DOHH2 (cell line): ENCODE measurements at regions not wholly inside any gene's neighbourhood (a gene's known extent, or its start where the extent isn't known, plus 50 kb on each side); places are given as distances from the start of the nearest gene placed in this dataset.

ENCODE experiments used
- H3F3A ChIP-seq: fragments of 200-600 bp; sonication (generic), shearing (Covaris generic); 2 replicates; pipeline ENCODE4 v1.6.0; 2016; ENCODE audit warnings: antibody characterized with exemption, mild to moderate bottlenecking; ENCODE audit not compliant: control insufficient read depth, insufficient read depth
- H3K27ac ChIP-seq: fragments of 200-600 bp; sonication (generic); 2 replicates; pipeline ENCODE4 v1.5.1; 2014; ENCODE audit warnings: low read depth, mild to moderate bottlenecking, low read length, moderate library complexity
- H3K27me3 ChIP-seq: fragments of 200-600 bp; sonication (generic); 2 replicates; pipeline ENCODE4 v1.6.1; 2014; ENCODE audit warnings: mild to moderate bottlenecking, low read length, mixed read lengths; ENCODE audit not compliant: control insufficient read depth
- H3K36me3 ChIP-seq: fragments of 200-600 bp; sonication (generic); 2 replicates; pipeline ENCODE4 v1.6.1; 2014; ENCODE audit warnings: mild to moderate bottlenecking, low read length, moderate library complexity, mixed read lengths; ENCODE audit not compliant: control insufficient read depth
- H3K4me1 ChIP-seq: fragments of 200-600 bp; sonication (generic); 2 replicates; pipeline ENCODE4 v1.6.1; 2014; ENCODE audit warnings: mild to moderate bottlenecking, low read length, mixed read lengths; ENCODE audit not compliant: control insufficient read depth
- H3K4me2 ChIP-seq: fragments of 200-600 bp; sonication (generic); 2 replicates; pipeline ENCODE4 v1.6.0; 2014; ENCODE audit warnings: mild to moderate bottlenecking, low read length, moderate library complexity
- H3K4me3 ChIP-seq: fragments of 200-600 bp; sonication (generic); 2 replicates; pipeline ENCODE4 v1.5.1; 2014; ENCODE audit warnings: mild to moderate bottlenecking, low read length, mixed read lengths
- H3K79me2 ChIP-seq: fragments of 200-600 bp; sonication (generic); 2 replicates; pipeline ENCODE4 v1.6.1; 2014; ENCODE audit warnings: mild to moderate bottlenecking, low read length, mixed read lengths; ENCODE audit not compliant: control insufficient read depth
- H3K9me2 ChIP-seq: fragments of 200-600 bp; sonication (generic); replicated peaks from 2 replicates; pipeline ENCODE4 v1.6.1; 2014; ENCODE audit warnings: mild to moderate bottlenecking, low read length, mixed read lengths; ENCODE audit not compliant: control insufficient read depth
- H3K9me3 ChIP-seq: fragments of 200-600 bp; sonication (generic); 2 replicates; pipeline ENCODE4 v1.6.1; 2014; ENCODE audit warnings: antibody characterized with exemption, low read length, mixed read lengths; ENCODE audit not compliant: control insufficient read depth, insufficient read depth
- H4K20me1 ChIP-seq: fragments of 200-600 bp; sonication (generic); 2 replicates; pipeline ENCODE4 v1.6.0; 2014; ENCODE audit warnings: low read depth, mild to moderate bottlenecking, antibody characterized with exemption, low read length, moderate library complexity; ENCODE audit not compliant: control insufficient read depth, insufficient read depth
- EZH2phosphoT487 ChIP-seq: fragments of 200-600 bp; sonication (generic); IDR thresholded peaks from 2 replicates; pipeline ENCODE4 v1.6.1; 2017; ENCODE audit warnings: borderline replicate concordance, mild to moderate bottlenecking, antibody characterized with exemption, low read length, moderate library complexity, mixed read lengths
- TF ChIP-seq, protein P1 (sequence below): fragments of 200-600 bp; sonication (generic); IDR thresholded peaks from one replicate; pipeline ENCODE4 v1.5.1; 2014; ENCODE audit warnings: antibody characterized with exemption, mild to moderate bottlenecking, low read depth, low read length; ENCODE audit not compliant: poor library complexity, severe bottlenecking

DNA sequence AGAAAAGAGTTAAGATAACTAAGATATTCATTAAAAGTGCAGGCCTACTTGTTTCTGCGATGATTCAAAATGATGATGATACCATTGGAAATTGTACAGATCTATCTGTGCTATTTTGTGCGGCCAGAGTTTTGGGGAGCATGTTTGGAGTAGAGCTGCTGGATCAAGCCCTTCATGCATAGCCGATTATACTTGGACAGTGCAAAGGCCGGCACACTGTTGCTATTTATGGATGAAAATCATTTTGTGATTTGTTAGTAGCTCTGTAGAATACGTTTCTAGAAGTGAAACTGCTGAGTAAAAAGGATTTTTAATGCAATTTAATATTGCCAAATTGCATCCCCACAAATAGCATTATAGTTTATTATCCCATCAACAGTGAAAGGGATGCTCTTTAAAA, 82.1 kb upstream of the NMUR2 start:
- Histone ChIP-seq H3K4me2 (no peak overlapping the region), H4K20me1 (no peaks in the 10 kb centered on the region), H3K9me3 (no peaks in the 10 kb centered on the region), H3F3A (no peaks in the 10 kb centered on the region), H3K4me3 (no peak overlapping the region), H3K9me2 (no peaks in the 10 kb centered on the region), H3K27ac (no peak overlapping the region), H3K4me1 (no peaks in the 10 kb centered on the region), H3K36me3 (no peaks in the 10 kb centered on the region), H3K79me2 (no peaks in the 10 kb centered on the region), H3K27me3 (no peaks in the 10 kb centered on the region)
- TF ChIP-seq, protein P1, sequence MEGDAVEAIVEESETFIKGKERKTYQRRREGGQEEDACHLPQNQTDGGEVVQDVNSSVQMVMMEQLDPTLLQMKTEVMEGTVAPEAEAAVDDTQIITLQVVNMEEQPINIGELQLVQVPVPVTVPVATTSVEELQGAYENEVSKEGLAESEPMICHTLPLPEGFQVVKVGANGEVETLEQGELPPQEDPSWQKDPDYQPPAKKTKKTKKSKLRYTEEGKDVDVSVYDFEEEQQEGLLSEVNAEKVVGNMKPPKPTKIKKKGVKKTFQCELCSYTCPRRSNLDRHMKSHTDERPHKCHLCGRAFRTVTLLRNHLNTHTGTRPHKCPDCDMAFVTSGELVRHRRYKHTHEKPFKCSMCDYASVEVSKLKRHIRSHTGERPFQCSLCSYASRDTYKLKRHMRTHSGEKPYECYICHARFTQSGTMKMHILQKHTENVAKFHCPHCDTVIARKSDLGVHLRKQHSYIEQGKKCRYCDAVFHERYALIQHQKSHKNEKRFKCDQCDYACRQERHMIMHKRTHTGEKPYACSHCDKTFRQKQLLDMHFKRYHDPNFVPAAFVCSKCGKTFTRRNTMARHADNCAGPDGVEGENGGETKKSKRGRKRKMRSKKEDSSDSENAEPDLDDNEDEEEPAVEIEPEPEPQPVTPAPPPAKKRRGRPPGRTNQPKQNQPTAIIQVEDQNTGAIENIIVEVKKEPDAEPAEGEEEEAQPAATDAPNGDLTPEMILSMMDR, result no peak
- TF ChIP-seq EZH2phosphoT487, result no peak

DNA sequence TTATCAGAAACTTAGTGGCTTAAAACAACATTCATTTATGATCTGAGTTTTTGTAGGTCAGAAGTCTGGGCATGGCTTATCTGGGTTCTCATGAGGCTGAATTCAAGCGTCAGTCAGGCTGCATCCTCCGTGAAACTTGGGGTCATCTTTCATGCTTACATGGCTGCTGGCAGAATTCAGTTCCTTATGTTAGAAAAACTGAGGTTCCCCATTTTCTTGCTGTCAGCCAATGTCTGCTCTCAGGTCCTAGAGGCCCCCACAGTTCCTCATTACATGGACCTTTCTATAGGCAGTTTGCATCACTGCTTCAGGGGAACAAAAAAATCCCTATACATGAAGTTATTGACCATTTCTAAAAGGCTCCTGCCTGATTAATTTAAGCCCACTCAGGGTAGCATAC, 83.8 kb upstream of the NMUR2 start:
- Histone ChIP-seq H3F3A (no peaks in the 10 kb centered on the region), H4K20me1 (no peaks in the 10 kb centered on the region), H3K4me1 (no peaks in the 10 kb centered on the region), H3K9me2 (no peaks in the 10 kb centered on the region), H3K27me3 (no peaks in the 10 kb centered on the region), H3K79me2 (no peaks in the 10 kb centered on the region), H3K4me3 (no peak overlapping the region), H3K36me3 (no peaks in the 10 kb centered on the region), H3K4me2 (no peak overlapping the region), H3K27ac (no peak overlapping the region), H3K9me3 (no peaks in the 10 kb centered on the region)
- TF ChIP-seq, protein P1, result no peak
- no peak for TF ChIP-seq EZH2phosphoT487

DNA sequence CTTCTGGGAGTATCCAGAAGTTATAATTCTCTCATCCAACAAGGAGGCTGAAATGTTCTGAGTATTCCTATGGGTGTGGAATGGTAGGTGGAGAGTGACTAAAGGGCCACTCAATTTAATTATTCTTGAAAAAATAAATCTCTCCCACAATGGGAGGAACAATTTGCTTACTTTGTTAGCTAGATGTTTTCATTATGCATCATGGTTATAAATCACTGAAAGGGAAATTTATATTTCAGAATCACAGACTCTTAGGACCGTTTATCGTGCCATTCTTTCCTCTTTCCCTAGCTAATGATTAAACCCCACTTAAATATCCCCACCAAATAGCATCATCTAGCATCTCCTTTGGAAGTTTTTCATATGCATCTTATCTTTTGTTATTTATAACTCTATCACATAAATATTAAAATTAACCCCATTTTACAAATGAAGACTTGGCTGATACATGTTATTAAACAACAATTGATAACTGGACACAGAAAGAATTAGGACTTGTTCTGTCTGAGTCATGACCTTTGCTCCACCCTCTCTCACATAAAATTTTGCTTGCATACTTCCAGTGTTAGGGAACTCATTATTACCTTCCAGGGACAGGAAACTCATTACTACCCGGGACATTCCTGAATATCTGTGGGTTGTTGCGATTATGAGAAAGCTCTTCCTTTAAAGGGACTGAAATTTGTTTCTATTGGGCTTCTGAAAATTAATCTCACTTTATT, 94.9 kb upstream of the NMUR2 start:
- Histone ChIP-seq H3K9me3 (no peaks in the 10 kb centered on the region), H3K27me3 (no peaks in the 10 kb centered on the region), H3K27ac (no peak overlapping the region), H3K9me2 (no peaks in the 10 kb centered on the region), H3K4me2 (no peak overlapping the region), H3K4me3 (no peak overlapping the region), H4K20me1 (no peaks in the 10 kb centered on the region), H3K79me2 (no peaks in the 10 kb centered on the region), H3F3A (no peaks in the 10 kb centered on the region), H3K4me1 (no peaks in the 10 kb centered on the region), H3K36me3 (no peaks in the 10 kb centered on the region)
- TF ChIP-seq, protein P1, result no peak
- no peak for TF ChIP-seq EZH2phosphoT487

DNA sequence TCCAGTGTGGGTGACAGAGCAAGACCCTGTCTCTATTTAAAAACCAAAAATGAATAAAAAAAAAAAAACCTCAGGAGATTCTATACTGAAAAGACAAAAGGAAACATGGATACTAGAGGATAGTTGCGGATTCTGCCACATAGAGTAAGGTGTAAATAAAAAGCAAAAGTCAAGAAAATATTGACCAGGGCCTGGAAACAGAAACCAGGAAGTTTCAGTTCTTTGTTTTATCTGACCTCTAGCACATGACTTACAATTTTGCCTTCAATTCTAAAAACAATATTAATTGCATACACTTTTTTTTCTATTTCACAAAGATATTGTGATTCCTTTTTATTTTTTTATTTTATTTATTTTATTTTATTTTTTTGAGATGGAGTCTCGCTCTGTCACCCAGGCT, 96.2 kb upstream of the NMUR2 start:
- Histone ChIP-seq H3K9me3 (no peaks in the 10 kb centered on the region), H3K4me3 (no peak overlapping the region), H3K9me2 (no peaks in the 10 kb centered on the region), H3K4me2 (no peak overlapping the region), H3F3A (no peaks in the 10 kb centered on the region), H3K27me3 (no peaks in the 10 kb centered on the region), H3K79me2 (no peaks in the 10 kb centered on the region), H3K27ac (no peak overlapping the region), H3K4me1 (no peaks in the 10 kb centered on the region), H3K36me3 (no peaks in the 10 kb centered on the region), H4K20me1 (no peaks in the 10 kb centered on the region)
- TF ChIP-seq, protein P1, result no peak
